ENCODE measurements at regions not wholly inside any gene's neighbourhood (a gene's known extent, or its start where the extent isn't known, plus 50 kb on each side); places are given as distances from the start of the nearest gene placed in this dataset.

DNA sequence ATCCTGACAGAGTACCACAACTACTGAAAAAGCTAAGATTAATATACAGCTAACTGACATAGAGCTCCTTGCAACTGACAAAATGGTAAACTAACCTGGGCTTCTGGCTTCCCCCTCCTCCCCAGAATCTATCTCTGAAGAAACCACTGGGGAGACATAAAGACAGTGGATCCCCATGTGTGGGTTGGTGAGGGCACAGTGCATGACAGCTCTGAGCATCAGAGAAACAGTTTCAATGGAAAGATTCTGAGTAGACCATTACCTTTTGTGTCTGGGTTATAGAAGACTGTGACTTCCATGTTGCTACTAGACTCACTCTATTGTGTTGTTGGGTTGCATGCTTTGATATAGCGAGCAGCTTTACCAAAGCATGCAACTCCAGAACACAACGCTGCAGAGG, 247.4 kb downstream of the EFCAB11 start:
- TF ChIP-seq, protein P1, sequence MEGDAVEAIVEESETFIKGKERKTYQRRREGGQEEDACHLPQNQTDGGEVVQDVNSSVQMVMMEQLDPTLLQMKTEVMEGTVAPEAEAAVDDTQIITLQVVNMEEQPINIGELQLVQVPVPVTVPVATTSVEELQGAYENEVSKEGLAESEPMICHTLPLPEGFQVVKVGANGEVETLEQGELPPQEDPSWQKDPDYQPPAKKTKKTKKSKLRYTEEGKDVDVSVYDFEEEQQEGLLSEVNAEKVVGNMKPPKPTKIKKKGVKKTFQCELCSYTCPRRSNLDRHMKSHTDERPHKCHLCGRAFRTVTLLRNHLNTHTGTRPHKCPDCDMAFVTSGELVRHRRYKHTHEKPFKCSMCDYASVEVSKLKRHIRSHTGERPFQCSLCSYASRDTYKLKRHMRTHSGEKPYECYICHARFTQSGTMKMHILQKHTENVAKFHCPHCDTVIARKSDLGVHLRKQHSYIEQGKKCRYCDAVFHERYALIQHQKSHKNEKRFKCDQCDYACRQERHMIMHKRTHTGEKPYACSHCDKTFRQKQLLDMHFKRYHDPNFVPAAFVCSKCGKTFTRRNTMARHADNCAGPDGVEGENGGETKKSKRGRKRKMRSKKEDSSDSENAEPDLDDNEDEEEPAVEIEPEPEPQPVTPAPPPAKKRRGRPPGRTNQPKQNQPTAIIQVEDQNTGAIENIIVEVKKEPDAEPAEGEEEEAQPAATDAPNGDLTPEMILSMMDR (IDR thresholded peaks at IDR 0.05; ENCODE audit: partially characterized antibody, unreplicated experiment) = no peak
- no peak overlapping the region for H3K27ac Mint-ChIP-seq (ENCODE audit: unreplicated experiment)
- H3K27me3 Mint-ChIP-seq (ENCODE audit: unreplicated experiment) = peaks cover 3% of the 10 kb centered on the region
- peaks cover 3% of the 10 kb centered on the region for H3K9me3 Mint-ChIP-seq (ENCODE audit: unreplicated experiment)
- H3K4me1 Mint-ChIP-seq (ENCODE audit: low read depth, unreplicated experiment) = no peaks in the 10 kb centered on the region
- peaks cover 8% of the 10 kb centered on the region for H3K36me3 Mint-ChIP-seq (ENCODE audit: unreplicated experiment)
- H3K4me3 Mint-ChIP-seq (ENCODE audit: unreplicated experiment) = no peak overlapping the region
- no peak for DNase-seq

DNA sequence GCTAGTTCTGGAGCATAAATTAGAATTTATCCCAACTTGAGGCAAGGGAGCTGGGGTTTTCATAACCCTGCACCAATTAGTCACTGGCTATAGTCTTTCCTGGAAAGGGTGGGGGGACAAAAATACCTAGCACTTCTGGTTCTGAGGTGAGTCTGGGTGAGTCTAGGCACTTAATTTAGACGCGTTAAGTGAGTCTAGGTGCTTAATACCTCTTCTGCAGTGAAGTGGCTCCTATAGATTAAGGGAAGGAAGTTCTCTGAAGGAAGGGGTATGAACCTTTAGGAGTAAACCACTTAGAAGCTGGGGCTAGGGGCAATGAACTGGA, 251.7 kb downstream of the EFCAB11 start:
- Mint-ChIP-seq H3K27ac (ENCODE audit: unreplicated experiment) (no peak overlapping the region), H3K4me1 (ENCODE audit: low read depth, unreplicated experiment) (peaks cover 7% of the 10 kb centered on the region)

DNA sequence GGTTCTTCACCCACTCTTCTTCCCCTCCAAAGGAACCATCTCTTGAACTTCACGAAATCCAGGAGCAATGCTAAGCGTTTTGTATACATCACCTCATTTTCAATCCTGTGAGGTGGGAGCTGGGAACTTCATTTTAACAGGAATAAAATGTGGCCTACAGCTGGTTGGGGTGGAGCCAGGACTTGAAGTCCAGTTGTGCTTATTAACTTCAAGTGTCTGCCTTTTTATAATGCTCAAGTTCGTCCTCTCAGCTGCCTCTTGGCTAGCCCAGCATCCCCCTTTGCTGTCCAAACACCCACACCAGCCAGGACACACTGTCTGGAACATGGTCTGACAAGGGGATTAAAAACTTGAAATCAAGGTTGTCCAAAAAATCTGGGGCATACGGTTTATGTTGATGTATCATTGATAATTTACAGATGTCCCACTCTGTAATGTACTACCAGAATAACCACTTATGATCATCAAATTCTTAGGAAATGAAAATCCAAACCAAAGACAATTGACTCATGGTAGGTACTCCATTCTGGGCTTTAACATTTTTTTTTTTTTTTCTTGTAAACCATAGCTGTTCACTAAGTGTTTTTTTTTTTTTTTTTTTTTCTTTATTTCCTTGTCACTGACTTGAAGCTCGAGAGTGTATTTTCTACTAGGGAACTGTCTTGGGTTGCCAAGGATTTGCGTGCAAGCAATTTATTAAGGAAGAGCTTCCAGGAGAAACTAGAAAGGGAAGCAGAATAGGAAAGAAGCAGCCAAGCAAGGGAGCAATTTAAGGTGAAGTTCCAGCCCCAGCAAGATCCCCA, 252.3 kb downstream of the EFCAB11 start:
- peak overlapping the region; percentile 59 for H3K27ac Mint-ChIP-seq (ENCODE audit: unreplicated experiment)
- DNase-seq = no peak
- H3K36me3 Mint-ChIP-seq (ENCODE audit: unreplicated experiment) = peaks cover 8% of the 10 kb centered on the region
- peak overlapping the region; percentile 79 for H3K4me3 Mint-ChIP-seq (ENCODE audit: unreplicated experiment)
- TF ChIP-seq, protein P1 (IDR thresholded peaks at IDR 0.05; ENCODE audit: partially characterized antibody, unreplicated experiment) = no peak
- peaks cover 4% of the 10 kb centered on the region for H3K9me3 Mint-ChIP-seq (ENCODE audit: unreplicated experiment)
- H3K27me3 Mint-ChIP-seq (ENCODE audit: unreplicated experiment) = peaks cover 4% of the 10 kb centered on the region
- H3K4me1 Mint-ChIP-seq (ENCODE audit: low read depth, unreplicated experiment) = peaks cover 7% of the 10 kb centered on the region

More for the DNA sequence above, 251.7 kb downstream of the EFCAB11 start:
- Mint-ChIP-seq H3K4me3 (ENCODE audit: unreplicated experiment) (no peak overlapping the region), H3K27me3 (ENCODE audit: unreplicated experiment) (peaks cover 4% of the 10 kb centered on the region), H3K36me3 (ENCODE audit: unreplicated experiment) (peaks cover 8% of the 10 kb centered on the region), H3K9me3 (ENCODE audit: unreplicated experiment) (peaks cover 3% of the 10 kb centered on the region)
- no peak for DNase-seq
- TF ChIP-seq, protein P1 (IDR thresholded peaks at IDR 0.05; ENCODE audit: partially characterized antibody, unreplicated experiment) = no peak

DNA sequence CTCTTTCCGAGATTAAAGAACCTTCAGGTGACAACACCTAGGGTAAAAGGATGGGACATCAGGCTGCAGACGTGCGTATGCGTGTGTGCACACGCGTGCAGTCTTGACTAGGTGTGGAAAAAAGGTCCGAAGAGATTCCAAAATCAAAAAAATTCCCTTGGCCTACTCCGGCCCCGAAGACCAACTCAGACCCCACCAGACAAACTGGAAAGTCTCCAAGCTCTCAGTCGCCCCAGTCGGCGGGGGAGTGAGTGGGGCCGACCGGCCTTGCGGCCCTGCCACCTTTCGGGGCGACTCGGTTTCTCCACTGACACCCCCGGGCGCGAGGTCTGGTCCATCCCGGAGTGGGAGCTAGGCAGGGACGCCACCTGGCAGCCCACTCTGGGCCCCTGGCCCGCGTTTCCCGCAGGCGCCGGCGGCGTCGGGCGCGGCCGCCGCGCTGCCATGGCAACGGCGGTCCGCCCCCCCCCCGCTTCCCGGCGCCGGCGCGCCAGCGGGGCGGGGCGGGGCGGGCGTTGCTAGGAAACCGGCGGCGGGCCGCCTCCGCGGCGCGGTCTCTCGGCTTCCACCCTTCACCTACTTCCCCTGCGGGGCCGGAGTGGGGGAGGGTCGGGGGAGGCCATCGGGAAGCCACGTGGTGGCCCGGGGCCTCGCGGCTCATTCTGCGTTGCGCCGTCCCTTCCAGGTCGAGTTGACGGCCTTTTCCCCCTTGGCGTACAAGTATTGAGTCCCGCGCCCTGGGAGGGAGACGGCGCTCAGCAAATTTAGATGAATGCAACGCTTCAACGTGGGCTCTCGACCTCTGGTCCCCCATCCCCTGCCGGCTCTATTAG, 253.1 kb downstream of the EFCAB11 start:
- peak; percentile 89 for DNase-seq
- Mint-ChIP-seq H3K9me3 (ENCODE audit: unreplicated experiment) (peaks cover 4% of the 10 kb centered on the region), H3K4me3 (ENCODE audit: unreplicated experiment) (peak overlapping the region; percentile 79), H3K27ac (ENCODE audit: unreplicated experiment) (peak overlapping the region; percentile 59), H3K4me1 (ENCODE audit: low read depth, unreplicated experiment) (peaks cover 7% of the 10 kb centered on the region), H3K27me3 (ENCODE audit: unreplicated experiment) (peaks cover 4% of the 10 kb centered on the region), H3K36me3 (ENCODE audit: unreplicated experiment) (peaks cover 8% of the 10 kb centered on the region)
- TF ChIP-seq, protein P1 (IDR thresholded peaks at IDR 0.05; ENCODE audit: partially characterized antibody, unreplicated experiment) = no peak

DNA sequence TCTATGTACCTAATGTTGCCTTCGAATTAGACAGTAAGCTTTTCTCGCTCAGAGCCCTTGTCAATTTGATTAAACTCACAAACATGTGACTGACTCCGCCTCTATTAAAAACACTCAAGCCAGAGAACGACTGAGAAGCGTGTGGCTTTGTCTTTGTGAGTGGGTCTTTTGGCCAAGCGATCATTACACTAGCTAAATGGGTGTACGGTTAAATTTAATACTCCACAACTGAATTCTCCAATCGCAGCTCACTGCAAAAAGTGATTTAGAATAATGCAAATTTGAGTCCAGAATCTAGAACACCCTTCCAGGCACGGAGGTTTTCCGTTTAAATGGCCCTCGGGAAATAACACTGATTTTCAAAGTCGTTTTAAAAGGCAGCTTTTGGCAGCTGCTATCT, 253.7 kb downstream of the EFCAB11 start:
- Mint-ChIP-seq H3K9me3 (ENCODE audit: unreplicated experiment) (peaks cover 4% of the 10 kb centered on the region), H3K27ac (ENCODE audit: unreplicated experiment) (peak overlapping the region; percentile 19), H3K36me3 (ENCODE audit: unreplicated experiment) (peaks cover 8% of the 10 kb centered on the region), H3K27me3 (ENCODE audit: unreplicated experiment) (peaks cover 5% of the 10 kb centered on the region), H3K4me1 (ENCODE audit: low read depth, unreplicated experiment) (peaks cover 7% of the 10 kb centered on the region), H3K4me3 (ENCODE audit: unreplicated experiment) (peak overlapping the region; percentile 74)
- DNase-seq = no peak
- TF ChIP-seq, protein P1 (IDR thresholded peaks at IDR 0.05; ENCODE audit: partially characterized antibody, unreplicated experiment) = no peak

Measured in glutamatergic neuron (in vitro differentiated cells).